NCI-H1930 (cell line): ENCODE measurements at regions not wholly inside any gene's neighbourhood (a gene's known extent, or its start where the extent isn't known, plus 50 kb on each side); places are given as distances from the start of the nearest gene placed in this dataset.

Source experiments
- DNase-seq, 2 experiments: peaks; one replicate each; lab custom pipeline; 2025; lab: John Stamatoyannopoulos, UW

- DNase-seq: no peak
Observed at GRCh38 chr1:78797108-78797781, 147.6 kb downstream of the IFI44 start.

GRCh38 chr1:78799926-78800325 is 150.3 kb downstream of the IFI44 start:
- DNase-seq: no peak

GRCh38 chr1:78814176-78814575 is 164.5 kb downstream of the IFI44 start:
- DNase-seq: no peak

GRCh38 chr1:78825561-78825960 is 175.9 kb downstream of the IFI44 start:
- no peak for DNase-seq

- no peak for DNase-seq
Observed at GRCh38 chr1:78829644-78830043, 176.9 kb downstream of the ADGRL4 start.

GRCh38 chr1:78830321-78830720 is 176.2 kb downstream of the ADGRL4 start:
- no peak for DNase-seq

GRCh38 chr1:78831731-78832360 is 174.7 kb downstream of the ADGRL4 start:
- no peak for DNase-seq

- no peak for DNase-seq
Observed at GRCh38 chr1:78833491-78833890, 173.0 kb downstream of the ADGRL4 start.

- no peak for DNase-seq
Observed at GRCh38 chr1:78834201-78834741, 172.3 kb downstream of the ADGRL4 start.

GRCh38 chr1:78836726-78837125 is 169.8 kb downstream of the ADGRL4 start:
- DNase-seq: no peak

- peak in 1 of 2 experiments; percentile 22 for DNase-seq
Observed at GRCh38 chr1:78839704-78840277, 166.7 kb downstream of the ADGRL4 start.
